Pancreas (tissue), 10 donors: ENCODE measurements at regions not wholly inside any gene's neighbourhood (a gene's known extent, or its start where the extent isn't known, plus 50 kb on each side); places are given as distances from the start of the nearest gene placed in this dataset.

Source experiments
- ATAC-seq, 4 donors: fragments of 200-7000 bp; cut with Tn5 transposase; one replicate each; pipeline versions ENCODE4 v1.8.0 to v1.9.1; 2020; ENCODE audit warnings: mild to moderate bottlenecking in 4 of 4, moderate library complexity in 4 of 4
- DNase-seq, 6 donors: peaks; one replicate each; pipeline ENCODE4 v3.0.0-alpha.2; 2020
- FAIRE-seq: peaks from 2 replicates; lab custom pipeline; 2012; peaks lifted over from hg19 to GRCh38; lab: Jason Lieb, UNC
- H3K27ac ChIP-seq, 4 donors: fragments of 200-600 bp; sonication (generic); 1 replicate in 3 of 4; 2 replicates in 1 of 4; pipeline versions ENCODE4 v1.5.0 to v1.8.0; 2020
- H3K27me3 ChIP-seq, 4 donors: fragments of 200-600 bp; one replicate each; pipeline ENCODE4 v1.8.0; 2021
- H3K36me3 ChIP-seq, 3 donors: fragments of 200-600 bp; sonication (generic) in 1 of 3; one replicate each; pipeline versions ENCODE4 v1.5.0 to v1.8.0; 2020 to 2021
- H3K4me1 ChIP-seq, 3 donors: fragments of 200-600 bp; one replicate each; pipeline ENCODE4 v1.8.0; 2021
- H3K4me3 ChIP-seq, 4 donors: fragments of 200-600 bp; sonication (generic) in 2 of 4; one replicate each; pipeline versions ENCODE4 v1.5.0 to v1.8.0; 2020 to 2021
- H3K9me3 ChIP-seq, 4 donors: fragments of 200-600 bp; one replicate each; pipeline ENCODE4 v1.8.0; 2021
- WGBS, 2 donors: extraction: QIAGEN DNeasy Blood & Tissue Kit; methylation state at CpG; one replicate each; pipeline ENCODE4 v1.1.7; 2013; 5-methylcytosine and 5-hydroxymethylcytosine counted together
- intact Hi-C, 3 donors: fragments of 100-400 bp; cut with DNase I; formaldehyde crosslinking; loops; one replicate each; pipeline versions ENCODE4 v1.11.1 to v1.14.2; 2022
- TF ChIP-seq, protein P1 (sequence below), 4 donors: fragments of 200-600 bp; sonication (generic) in 3 of 4; IDR thresholded peaks; one replicate each; pipeline versions ENCODE4 v1.5.0 to v1.8.0; 2021; ENCODE audit warnings: antibody characterized with exemption in 4 of 4
- donor health status: healthy with polysubstance abuse.
- donor health status: DM: no; HTN: no; CAD: no; lungs with moderate emphysema.
- donor health status: DM: no; HTN: no; CAD: no.
- donor health status: control.
- donor health status: control.
- donor health status: Bipolar disorder and iron deficiency.
- donor health status: DM: yes; HTN: yes; CAD: no.
- donor health status: DM: no; HTN: no; CAD: no.
- donor health status: DM: no; HTN: no; CAD: no.
- donor health status: DM: yes; HTN: yes; CAD: no.

DNA sequence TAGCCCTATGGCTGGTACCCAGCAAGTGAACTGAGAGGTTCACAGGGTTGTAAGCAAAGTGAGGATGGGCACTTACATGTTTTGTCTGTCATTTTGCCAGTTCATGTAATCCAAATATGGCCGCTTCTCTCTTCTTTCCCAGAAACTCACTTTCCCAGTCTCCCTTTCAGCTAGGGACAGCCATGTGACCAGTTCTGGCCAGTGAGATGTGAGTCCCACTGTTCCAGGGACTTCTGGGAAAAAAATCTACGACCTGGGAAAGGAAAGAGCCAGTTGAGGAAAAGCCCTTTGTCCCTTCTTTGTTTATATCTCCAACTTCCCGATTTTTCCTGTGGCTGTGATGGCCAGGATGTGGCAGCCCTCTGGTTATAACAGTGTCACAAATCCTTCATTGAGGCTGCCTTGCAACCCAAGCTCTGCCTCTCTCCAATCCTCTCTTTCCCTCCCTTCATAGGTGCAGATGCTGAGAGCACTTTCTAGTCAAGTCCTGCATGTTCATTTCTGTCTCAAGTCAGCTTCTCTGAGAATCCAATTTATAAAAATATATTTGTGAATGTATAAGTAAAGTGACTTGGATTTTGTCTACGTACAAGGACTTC is 148.6 kb upstream of the ZFP64 start:
- FAIRE-seq (no peak), DNase-seq (no peak), ATAC-seq (no peak)
- Histone ChIP-seq H3K4me3 (no peak overlapping the region), H3K4me1 (no peaks in the 10 kb centered on the region), H3K9me3 (no peaks in the 10 kb centered on the region), H3K27me3 (no peaks in the 10 kb centered on the region), H3K27ac (no peak overlapping the region), H3K36me3 (no peaks in the 10 kb centered on the region)
- TF ChIP-seq, protein P1, sequence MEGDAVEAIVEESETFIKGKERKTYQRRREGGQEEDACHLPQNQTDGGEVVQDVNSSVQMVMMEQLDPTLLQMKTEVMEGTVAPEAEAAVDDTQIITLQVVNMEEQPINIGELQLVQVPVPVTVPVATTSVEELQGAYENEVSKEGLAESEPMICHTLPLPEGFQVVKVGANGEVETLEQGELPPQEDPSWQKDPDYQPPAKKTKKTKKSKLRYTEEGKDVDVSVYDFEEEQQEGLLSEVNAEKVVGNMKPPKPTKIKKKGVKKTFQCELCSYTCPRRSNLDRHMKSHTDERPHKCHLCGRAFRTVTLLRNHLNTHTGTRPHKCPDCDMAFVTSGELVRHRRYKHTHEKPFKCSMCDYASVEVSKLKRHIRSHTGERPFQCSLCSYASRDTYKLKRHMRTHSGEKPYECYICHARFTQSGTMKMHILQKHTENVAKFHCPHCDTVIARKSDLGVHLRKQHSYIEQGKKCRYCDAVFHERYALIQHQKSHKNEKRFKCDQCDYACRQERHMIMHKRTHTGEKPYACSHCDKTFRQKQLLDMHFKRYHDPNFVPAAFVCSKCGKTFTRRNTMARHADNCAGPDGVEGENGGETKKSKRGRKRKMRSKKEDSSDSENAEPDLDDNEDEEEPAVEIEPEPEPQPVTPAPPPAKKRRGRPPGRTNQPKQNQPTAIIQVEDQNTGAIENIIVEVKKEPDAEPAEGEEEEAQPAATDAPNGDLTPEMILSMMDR (IDR thresholded peaks at IDR 0.05), result no peak
- 51 to 65% methylated on average over 4 of the region's 4 CpGs for WGBS, 2 donors
- intact Hi-C loops, result no loop called here

DNA sequence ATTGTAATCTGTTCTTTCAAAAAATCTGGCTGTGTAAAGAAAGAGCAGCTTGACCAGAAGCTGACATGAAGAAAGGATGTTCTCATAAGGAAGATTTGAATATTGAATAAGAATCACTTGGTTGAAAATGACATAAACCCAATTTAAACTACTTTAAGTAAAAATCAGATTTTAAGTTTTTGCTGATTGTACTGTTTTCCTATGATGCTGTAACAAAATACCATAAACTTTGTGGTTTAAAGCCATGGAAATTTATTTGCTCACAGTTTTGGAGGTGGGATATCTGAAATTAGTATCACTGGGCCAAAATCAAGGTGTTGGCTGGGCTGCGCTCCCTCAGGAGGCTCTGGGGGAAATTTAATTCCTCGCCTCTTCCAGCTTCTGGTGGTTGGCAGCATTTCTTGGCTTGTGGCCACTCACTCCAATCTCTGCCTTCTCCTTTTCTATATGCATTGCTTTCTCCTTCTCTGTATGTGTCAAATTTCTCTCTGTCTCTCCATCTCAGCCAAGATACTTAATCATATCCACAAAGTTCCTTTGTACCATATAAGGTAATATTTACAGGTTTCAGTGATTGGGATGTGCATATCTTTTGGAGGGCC is 141.2 kb upstream of the ZFP64 start:
- Histone ChIP-seq H3K36me3 (no peaks in the 10 kb centered on the region), H3K27me3 (no peaks in the 10 kb centered on the region), H3K4me1 (no peaks in the 10 kb centered on the region), H3K4me3 (no peak overlapping the region), H3K9me3 (no peaks in the 10 kb centered on the region), H3K27ac (no peak overlapping the region)
- ATAC-seq (no peak), FAIRE-seq (no peak), DNase-seq (no peak)
- WGBS, 2 donors, result 83 to 91% methylated on average over 2 of the region's 2 CpGs
- intact Hi-C loops, result no loop called here
- TF ChIP-seq, protein P1 (IDR thresholded peaks at IDR 0.05), result no peak

DNA sequence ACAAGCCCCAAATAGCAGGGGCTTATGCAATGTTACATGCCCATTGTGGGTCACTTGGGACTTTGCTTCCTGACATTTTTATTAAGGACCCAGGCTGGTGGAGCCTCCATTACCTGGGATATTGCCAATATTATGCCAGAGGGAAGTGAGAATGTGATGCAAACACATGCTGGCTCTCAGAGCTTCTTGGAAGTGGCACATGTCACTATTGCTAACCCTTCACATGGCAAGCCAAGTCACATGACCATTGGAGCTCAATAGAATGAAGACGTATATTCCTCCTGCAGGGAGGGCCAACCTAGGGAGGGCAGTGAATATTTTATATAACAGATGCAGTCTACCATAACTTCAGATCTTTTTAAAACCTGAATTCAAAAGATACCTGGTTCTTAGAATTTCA is 140.7 kb upstream of the ZFP64 start:
- no peak for ATAC-seq
- no peaks in the 10 kb centered on the region for H3K27me3 ChIP-seq
- no peak overlapping the region for H3K4me3 ChIP-seq
- FAIRE-seq, result no peak
- H3K27ac ChIP-seq, result no peak overlapping the region
- TF ChIP-seq, protein P1 (IDR thresholded peaks at IDR 0.05), result no peak
- no peak for DNase-seq
- no peaks in the 10 kb centered on the region for H3K9me3 ChIP-seq
- no peaks in the 10 kb centered on the region for H3K4me1 ChIP-seq
- WGBS, 2 donors, result 43 to 65% methylated on average over 1 of the region's 1 CpG
- intact Hi-C loops, result no loop called here
- no peaks in the 10 kb centered on the region for H3K36me3 ChIP-seq

DNA sequence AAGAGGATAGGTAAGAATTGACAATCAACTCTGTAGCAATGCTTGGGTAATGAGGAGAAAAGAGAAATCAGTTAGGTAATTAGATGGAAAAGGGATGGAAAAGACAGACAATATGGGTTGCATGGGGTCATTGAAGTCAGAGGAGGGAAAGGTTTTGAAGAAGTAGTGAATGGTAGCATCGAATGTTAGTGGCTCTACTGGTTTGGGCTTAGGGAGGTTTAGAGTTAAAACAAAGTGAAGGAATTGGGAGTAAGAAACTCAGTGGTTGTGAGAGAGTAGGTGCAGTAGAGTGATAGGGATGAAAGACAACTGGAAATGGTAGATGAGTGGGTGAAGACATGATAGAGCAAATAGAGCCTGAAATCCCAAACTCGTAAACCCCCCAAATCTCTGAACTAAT is 140.1 kb upstream of the ZFP64 start:
- Histone ChIP-seq H3K9me3 (no peaks in the 10 kb centered on the region), H3K36me3 (no peaks in the 10 kb centered on the region), H3K27ac (no peak overlapping the region), H3K4me3 (no peak overlapping the region), H3K4me1 (no peaks in the 10 kb centered on the region), H3K27me3 (no peaks in the 10 kb centered on the region)
- intact Hi-C loops, result no loop called here
- no peak for ATAC-seq
- TF ChIP-seq, protein P1 (IDR thresholded peaks at IDR 0.05), result no peak
- no peak for FAIRE-seq
- 73 to 80% methylated on average over 2 of the region's 2 CpGs for WGBS, 2 donors
- DNase-seq, result no peak

DNA sequence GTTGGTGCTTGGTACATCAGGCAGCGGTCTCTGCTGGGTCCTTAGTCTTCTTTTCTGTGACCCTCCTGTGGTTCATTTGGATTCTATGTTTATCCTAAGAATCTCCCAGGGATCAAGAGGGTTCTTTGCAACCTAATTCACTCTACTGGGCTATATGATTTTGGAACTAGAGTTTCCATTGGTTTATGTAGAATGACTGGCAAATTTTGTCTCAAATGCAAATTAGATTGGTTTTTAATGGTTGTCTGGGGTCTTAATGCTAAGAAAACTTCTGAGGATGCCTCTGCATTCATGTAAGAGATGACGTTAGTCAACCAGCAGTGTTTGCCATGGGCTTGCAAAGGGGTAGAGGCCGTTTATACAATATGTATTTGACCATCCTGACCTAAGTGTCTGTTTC is 129.8 kb upstream of the ZFP64 start:
- TF ChIP-seq, protein P1 (IDR thresholded peaks at IDR 0.05), result no peak
- no peak overlapping the region for H3K27ac ChIP-seq
- no peak for DNase-seq
- no peaks in the 10 kb centered on the region for H3K9me3 ChIP-seq
- FAIRE-seq, result no peak
- intact Hi-C loops, result no loop called here
- H3K4me1 ChIP-seq, result no peaks in the 10 kb centered on the region
- H3K27me3 ChIP-seq, result no peaks in the 10 kb centered on the region
- ATAC-seq, result no peak
- H3K36me3 ChIP-seq, result no peaks in the 10 kb centered on the region
- 56 to 64% methylated on average over 3 of the region's 3 CpGs for WGBS, 2 donors
- no peak overlapping the region for H3K4me3 ChIP-seq
